Naive thymus-derived CD8-positive, alpha-beta T cell (primary cell): ENCODE measurements at regions not wholly inside any gene's neighbourhood (a gene's known extent, or its start where the extent isn't known, plus 50 kb on each side); places are given as distances from the start of the nearest gene placed in this dataset.

Experiments used
- ATAC-seq, 2 donors: fragments of 150-1000 bp; cut with Tn5 transposase in 1 of 2; sonication (Bioruptor Pico), chemical (Tn5 transposase) in 1 of 2; 1 replicate in 1 of 2; 2 replicates in 1 of 2; pipeline ENCODE4 v1.10.0; 2021; ENCODE audit warnings: mild to moderate bottlenecking in 2 of 2, moderate library complexity in 2 of 2
- POLR2A ChIA-PET: fragments of 350-600 bp; sonication (Branson Sonifier 250); formaldehyde crosslinking; loops from one replicate; lab custom pipeline; 2021; ENCODE audit warnings: antibody characterized with exemption; lab: Charles Lee
- DNase-seq, 10 donors: peaks; one replicate each; pipeline versions ENCODE4 v3.0.0 to v3.0.0-alpha.2; 2020 to 2022
- H3K27ac Mint-ChIP-seq, 10 donors: one replicate each; pipeline ENCODE4 v1.8.0; 2020 to 2022; ENCODE audit warnings: mild to moderate bottlenecking in 10 of 10, mixed read lengths in 10 of 10, moderate library complexity in 4 of 10, inconsistent platforms in 1 of 10
- H3K27me3 Mint-ChIP-seq, 5 donors: one replicate each; pipeline ENCODE4 v1.8.0; 2021 to 2022; ENCODE audit warnings: mixed read lengths in 5 of 5
- H3K36me3 Mint-ChIP-seq, 3 donors: one replicate each; pipeline ENCODE4 v1.8.0; 2020 to 2022; ENCODE audit warnings: mixed read lengths in 3 of 3, mild to moderate bottlenecking in 2 of 3, inconsistent platforms in 1 of 3
- H3K4me1 Mint-ChIP-seq, 4 donors: one replicate each; pipeline ENCODE4 v1.8.0; 2021 to 2022; ENCODE audit warnings: mixed read lengths in 4 of 4
- H3K4me3 Mint-ChIP-seq, 10 donors: one replicate each; pipeline ENCODE4 v1.8.0; 2020 to 2022; ENCODE audit warnings: mild to moderate bottlenecking in 10 of 10, mixed read lengths in 10 of 10, moderate library complexity in 6 of 10, inconsistent platforms in 1 of 10
- H3K9me3 Mint-ChIP-seq, 9 donors: one replicate each; pipeline ENCODE4 v1.8.0; 2020 to 2022; ENCODE audit warnings: mixed read lengths in 9 of 9, mild to moderate bottlenecking in 3 of 9, inconsistent platforms in 1 of 9, moderate library complexity in 1 of 9

DNA sequence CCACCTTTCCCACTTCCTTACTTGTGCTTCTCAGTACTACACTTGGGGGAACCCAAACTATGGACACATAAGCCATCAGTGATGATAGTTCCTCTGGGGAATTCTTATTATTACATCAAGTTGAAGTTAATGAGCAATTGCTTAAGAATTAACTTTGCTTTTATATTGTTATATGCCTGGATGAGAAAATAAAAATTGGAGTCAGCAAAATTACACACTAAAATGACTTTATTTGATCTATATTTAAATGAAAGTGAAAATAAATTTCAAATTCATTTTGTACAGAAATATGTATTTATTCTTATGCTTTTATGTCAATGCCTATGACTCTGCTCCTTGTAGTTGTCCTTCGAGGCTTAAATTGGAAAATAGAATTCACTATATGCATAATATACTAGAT is 149.4 kb upstream of the KCND2 start:
- H3K27me3 Mint-ChIP-seq = no peaks in the 10 kb centered on the region
- POLR2A ChIA-PET = no interaction called here
- no peak overlapping the region for H3K4me3 Mint-ChIP-seq
- DNase-seq = no peak
- H3K4me1 Mint-ChIP-seq = no peaks in the 10 kb centered on the region
- ATAC-seq = no peak
- no peaks in the 10 kb centered on the region for H3K36me3 Mint-ChIP-seq
- peaks cover 0 to 15% (median 4%) of the 10 kb centered on the region in 9 donors for H3K9me3 Mint-ChIP-seq
- no peak overlapping the region for H3K27ac Mint-ChIP-seq

DNA sequence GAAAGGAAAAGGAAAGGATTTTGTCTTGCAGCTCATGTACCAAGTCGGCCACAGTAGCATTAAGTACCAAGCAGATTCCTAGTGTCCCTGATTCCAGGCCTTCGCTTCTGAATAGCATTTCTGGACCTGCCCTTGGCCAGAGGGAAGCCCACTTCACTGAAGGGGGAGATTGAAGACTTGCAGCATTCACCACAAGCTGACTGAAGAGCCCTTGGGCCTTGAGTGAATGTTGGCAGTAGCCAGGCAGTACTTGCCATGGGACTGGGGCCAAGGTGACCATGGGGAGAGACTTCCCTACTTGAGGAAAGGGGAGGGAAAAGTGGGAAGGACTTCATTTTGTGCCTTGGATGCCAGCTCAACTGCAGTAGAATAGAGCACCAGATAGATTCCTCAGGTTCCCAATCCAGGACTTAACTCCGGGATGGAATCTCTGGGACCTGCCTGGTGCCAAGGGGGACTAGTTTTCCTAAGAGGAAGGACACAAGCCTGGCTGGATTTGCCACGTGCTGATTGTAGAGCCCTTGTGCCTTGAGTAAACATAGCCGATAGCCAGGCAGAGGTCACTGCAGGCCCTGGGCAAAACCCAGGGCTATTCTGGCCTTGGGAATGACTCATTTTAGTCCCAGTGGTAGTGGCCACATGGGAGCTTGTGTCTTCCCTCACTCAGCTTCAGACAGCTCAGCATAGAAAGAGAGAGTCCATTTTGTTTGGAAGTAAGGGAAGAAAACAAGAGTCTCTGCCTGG is 141.7 kb upstream of the KCND2 start:
- Mint-ChIP-seq H3K4me1 (no peaks in the 10 kb centered on the region), H3K27me3 (no peaks in the 10 kb centered on the region), H3K36me3 (peaks cover 0 to 26% (median 0%) of the 10 kb centered on the region in 3 donors), H3K27ac (no peak overlapping the region), H3K9me3 (peaks cover 7 to 42% (median 19%) of the 10 kb centered on the region in 9 donors), H3K4me3 (no peak overlapping the region)
- POLR2A ChIA-PET = no interaction called here
- peak in 1 of 10 donors; percentile 50 for DNase-seq
- no peak for ATAC-seq

DNA sequence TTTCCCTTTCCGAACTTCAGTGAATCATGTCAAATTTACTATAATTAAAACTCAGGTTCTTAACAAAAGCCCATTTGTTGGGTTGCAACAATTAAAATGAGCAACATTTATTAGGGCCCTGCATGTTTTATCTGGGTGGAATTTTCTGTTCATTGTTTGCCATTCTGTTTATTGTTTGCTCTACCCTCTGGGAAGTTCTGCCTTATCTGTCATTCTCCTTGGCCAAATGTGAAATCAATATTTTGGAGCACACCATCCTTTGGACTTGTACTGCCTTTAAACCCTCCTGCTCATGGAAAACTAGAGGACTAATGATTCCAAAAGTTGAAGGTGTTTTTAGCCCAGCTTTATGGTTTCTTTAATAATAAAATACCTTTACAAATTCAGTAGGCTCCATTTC is 134.5 kb upstream of the KCND2 start:
- Mint-ChIP-seq H3K4me3 (no peak overlapping the region), H3K4me1 (no peaks in the 10 kb centered on the region), H3K36me3 (no peaks in the 10 kb centered on the region), H3K27ac (no peak overlapping the region), H3K9me3 (peaks cover 0 to 28% (median 10%) of the 10 kb centered on the region in 9 donors), H3K27me3 (no peaks in the 10 kb centered on the region)
- no peak for ATAC-seq
- POLR2A ChIA-PET = no interaction called here
- no peak for DNase-seq

DNA sequence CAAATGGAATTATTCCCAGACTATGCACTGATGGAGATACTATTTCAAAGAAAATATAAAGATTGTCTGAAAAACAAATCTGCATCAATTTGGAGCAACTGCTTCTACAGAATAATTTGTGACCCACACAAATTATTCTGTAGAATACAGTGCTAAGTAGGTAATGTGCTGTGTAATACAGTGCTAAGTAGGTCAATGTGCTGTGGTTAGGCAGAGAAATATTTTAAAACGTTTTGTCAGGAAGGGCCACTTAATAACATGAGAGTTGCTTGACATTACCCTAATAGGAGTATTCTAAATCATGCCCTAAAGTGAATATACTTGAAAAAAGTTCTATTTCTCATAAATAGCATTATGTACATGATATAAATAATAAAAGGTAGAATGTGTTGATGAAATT is 116.5 kb upstream of the KCND2 start:
- no peak for DNase-seq
- no peaks in the 10 kb centered on the region for H3K36me3 Mint-ChIP-seq
- H3K27ac Mint-ChIP-seq = no peak overlapping the region
- H3K4me3 Mint-ChIP-seq = no peak overlapping the region
- H3K27me3 Mint-ChIP-seq = no peaks in the 10 kb centered on the region
- peaks cover 0 to 8% (median 0%) of the 10 kb centered on the region in 9 donors for H3K9me3 Mint-ChIP-seq
- POLR2A ChIA-PET = no interaction called here
- ATAC-seq = no peak
- no peaks in the 10 kb centered on the region for H3K4me1 Mint-ChIP-seq

DNA sequence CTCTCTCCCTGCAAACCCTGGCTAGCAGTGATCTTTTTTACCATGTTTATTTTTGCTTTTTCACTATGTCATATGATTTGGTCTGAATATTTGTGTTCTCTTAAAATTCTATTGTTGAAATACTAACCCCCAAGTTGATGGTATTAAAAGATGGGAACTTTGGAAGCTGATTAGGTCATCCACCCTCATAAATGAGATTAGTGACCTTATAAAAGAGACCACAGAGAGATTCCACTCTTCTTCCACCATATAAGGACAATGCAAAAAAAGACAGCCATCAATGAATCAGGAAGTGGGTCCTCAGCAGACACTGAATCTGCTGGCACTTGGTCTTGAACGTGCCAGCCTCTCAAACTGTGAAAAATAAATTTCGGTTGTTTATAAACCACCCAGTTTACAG is 112.8 kb upstream of the KCND2 start:
- H3K27ac Mint-ChIP-seq = no peak overlapping the region
- POLR2A ChIA-PET = no interaction called here
- no peaks in the 10 kb centered on the region for H3K4me1 Mint-ChIP-seq
- H3K9me3 Mint-ChIP-seq = peaks cover 0 to 16% (median 0%) of the 10 kb centered on the region in 9 donors
- ATAC-seq (no peak), DNase-seq (no peak)
- no peak overlapping the region for H3K4me3 Mint-ChIP-seq
- H3K27me3 Mint-ChIP-seq = no peaks in the 10 kb centered on the region
- no peaks in the 10 kb centered on the region for H3K36me3 Mint-ChIP-seq

DNA sequence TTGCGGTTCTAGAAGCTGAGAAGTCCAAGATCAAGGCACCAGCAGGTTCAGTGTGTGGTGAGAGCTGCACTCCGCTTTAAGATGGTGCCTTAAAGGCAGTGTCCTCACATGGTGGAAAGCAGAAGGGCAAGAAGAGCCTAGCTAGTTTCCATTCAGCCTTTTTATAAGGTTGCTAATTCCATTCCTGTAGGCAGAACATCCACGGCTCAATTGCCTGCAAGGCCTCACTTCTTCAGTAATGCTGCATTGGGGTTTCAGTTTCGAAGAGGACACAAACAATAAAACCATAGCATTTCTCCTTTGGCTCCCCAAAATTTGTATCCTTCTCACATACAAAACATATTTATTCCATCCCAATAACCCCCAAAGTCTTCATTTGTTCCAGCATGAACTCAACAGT is 109.5 kb upstream of the KCND2 start:
- H3K4me3 Mint-ChIP-seq = no peak overlapping the region
- H3K4me1 Mint-ChIP-seq = no peaks in the 10 kb centered on the region
- H3K27me3 Mint-ChIP-seq = no peaks in the 10 kb centered on the region
- no peaks in the 10 kb centered on the region for H3K36me3 Mint-ChIP-seq
- H3K27ac Mint-ChIP-seq = peak overlapping the region in 1 of 10 donors; percentile 7
- H3K9me3 Mint-ChIP-seq = peaks cover 0 to 16% (median 4%) of the 10 kb centered on the region in 9 donors
- POLR2A ChIA-PET = no interaction called here
- ATAC-seq (no peak), DNase-seq (no peak)

DNA sequence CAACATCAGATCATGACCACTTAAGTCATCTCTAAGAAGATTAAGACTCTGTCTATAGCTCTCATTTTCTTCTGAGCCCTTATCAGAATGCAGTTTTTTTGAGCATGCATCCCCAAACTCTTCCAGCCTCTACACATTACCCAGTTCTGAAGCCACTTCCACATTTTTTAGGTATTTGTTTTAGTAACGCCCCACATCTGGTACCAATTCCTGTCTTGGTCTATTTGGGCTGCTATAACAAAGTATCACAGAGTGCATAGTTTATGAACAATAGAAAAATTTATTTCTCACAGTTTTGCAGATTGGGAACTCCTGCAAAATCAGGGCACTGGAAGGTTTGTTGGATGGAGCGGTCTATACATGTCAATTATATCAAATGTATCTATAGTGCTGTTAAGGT is 107.7 kb upstream of the KCND2 start:
- Mint-ChIP-seq H3K36me3 (no peaks in the 10 kb centered on the region), H3K4me3 (no peak overlapping the region), H3K27me3 (no peaks in the 10 kb centered on the region), H3K27ac (no peak overlapping the region), H3K4me1 (no peaks in the 10 kb centered on the region), H3K9me3 (peaks cover 0 to 16% (median 4%) of the 10 kb centered on the region in 9 donors)
- ATAC-seq (no peak), DNase-seq (no peak)
- POLR2A ChIA-PET = no interaction called here

DNA sequence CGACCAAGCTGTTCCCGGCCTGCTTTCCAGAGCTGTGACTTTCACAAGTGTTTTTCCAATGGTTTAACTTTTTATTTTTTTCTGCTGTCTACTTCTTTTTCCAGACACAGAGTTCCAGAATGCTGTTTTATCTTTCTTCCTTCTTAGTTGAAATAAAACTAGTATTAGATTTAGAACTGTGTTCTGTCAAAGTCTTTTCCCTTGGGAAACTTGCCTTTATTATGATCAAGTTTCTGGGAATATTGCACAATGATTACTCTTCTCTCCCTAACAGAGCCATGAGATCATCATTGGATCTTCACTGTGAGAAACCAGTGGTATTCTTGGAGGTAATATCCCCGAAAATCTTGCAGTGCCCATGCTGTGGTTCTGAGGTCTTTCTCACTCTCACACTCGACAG is 104.9 kb upstream of the KCND2 start:
- Mint-ChIP-seq H3K36me3 (no peaks in the 10 kb centered on the region), H3K4me1 (no peaks in the 10 kb centered on the region), H3K9me3 (peaks cover 0 to 10% (median 0%) of the 10 kb centered on the region in 9 donors), H3K4me3 (no peak overlapping the region), H3K27ac (no peak overlapping the region), H3K27me3 (no peaks in the 10 kb centered on the region)
- POLR2A ChIA-PET = no interaction called here
- ATAC-seq (no peak), DNase-seq (no peak)

DNA sequence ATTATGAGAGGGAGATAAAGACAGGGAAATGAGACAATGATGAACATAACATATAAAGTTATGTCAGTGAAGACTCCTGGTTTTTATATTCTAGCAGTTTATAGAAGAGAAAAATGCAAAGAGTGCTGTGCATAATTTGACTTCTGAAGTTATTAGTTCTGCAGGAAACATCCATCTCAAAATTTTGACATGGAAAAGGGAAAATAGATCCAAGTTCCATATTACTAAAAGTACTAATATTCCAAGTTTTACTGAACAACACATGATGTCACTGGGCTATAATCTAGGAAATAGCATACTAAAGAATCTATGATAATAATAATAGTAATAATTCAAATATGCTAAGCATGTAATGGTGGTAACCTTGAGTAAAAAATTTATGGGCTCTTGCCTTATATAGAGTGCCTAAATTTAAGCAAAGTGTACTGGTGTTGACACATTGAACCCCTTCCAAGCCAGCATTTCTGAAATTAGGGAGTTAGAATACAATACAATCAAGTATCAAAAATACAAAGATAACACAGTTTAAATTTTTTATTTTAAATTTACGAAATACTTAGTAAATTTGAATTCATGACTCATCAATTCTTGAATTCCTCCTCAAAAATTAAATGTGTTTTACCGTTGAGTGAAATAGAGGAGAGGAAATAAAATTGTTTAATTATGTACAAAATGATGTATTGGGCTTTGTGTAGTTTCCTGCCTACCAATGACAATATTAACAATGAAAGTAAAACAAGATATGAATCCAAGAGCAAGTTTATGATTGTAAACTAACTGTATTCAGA is 102.8 kb upstream of the KCND2 start:
- DNase-seq (no peak), ATAC-seq (no peak)
- Mint-ChIP-seq H3K9me3 (peaks cover 0 to 6% (median 0%) of the 10 kb centered on the region in 9 donors), H3K27ac (no peak overlapping the region), H3K27me3 (no peaks in the 10 kb centered on the region), H3K4me1 (no peaks in the 10 kb centered on the region), H3K4me3 (no peak overlapping the region), H3K36me3 (no peaks in the 10 kb centered on the region)
- POLR2A ChIA-PET = no interaction called here

DNA sequence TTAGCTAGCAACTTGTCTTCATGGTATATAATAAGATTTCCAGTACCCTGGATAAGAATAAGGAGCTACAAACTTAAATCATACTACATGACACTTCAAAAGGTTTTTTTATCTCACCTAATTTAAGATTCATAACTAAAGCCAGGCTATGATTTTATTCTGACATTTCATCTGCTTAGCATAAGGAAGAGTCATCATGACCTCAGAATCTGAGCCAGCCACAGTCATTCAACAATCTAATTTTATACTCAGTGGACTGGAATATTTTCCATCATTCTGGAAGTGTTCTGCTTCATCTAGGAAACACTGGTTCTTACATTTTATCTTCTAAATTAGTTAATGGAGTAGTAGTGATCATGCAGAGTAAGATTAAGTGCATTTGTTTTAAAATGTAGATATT is 102.1 kb upstream of the KCND2 start:
- Mint-ChIP-seq H3K4me3 (no peak overlapping the region), H3K36me3 (no peaks in the 10 kb centered on the region), H3K27ac (no peak overlapping the region), H3K27me3 (no peaks in the 10 kb centered on the region), H3K4me1 (no peaks in the 10 kb centered on the region), H3K9me3 (peaks cover 0 to 6% (median 0%) of the 10 kb centered on the region in 9 donors)
- POLR2A ChIA-PET = no interaction called here
- ATAC-seq = no peak
- DNase-seq = no peak

DNA sequence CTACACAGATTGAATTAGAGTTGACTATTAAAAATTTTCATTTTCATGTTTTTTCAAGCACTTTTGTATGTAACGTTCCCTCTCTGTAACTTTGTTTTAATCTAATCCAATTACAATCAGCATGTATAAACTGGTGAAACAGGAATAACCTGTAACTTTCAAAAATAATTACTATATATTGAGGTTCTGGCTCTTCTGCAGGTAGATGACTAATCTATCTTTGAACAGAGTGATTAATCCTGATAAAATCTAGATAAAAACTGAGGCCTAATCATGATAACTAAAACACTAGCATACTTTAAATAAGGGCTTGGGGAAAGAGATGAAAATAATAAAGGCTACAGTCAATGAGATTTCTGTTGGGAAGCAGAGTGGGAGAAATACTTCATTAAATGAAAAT is 101.6 kb upstream of the KCND2 start:
- Mint-ChIP-seq H3K36me3 (no peaks in the 10 kb centered on the region), H3K4me3 (no peak overlapping the region), H3K4me1 (no peaks in the 10 kb centered on the region), H3K27me3 (no peaks in the 10 kb centered on the region), H3K27ac (no peak overlapping the region), H3K9me3 (peaks cover 0 to 6% (median 0%) of the 10 kb centered on the region in 9 donors)
- POLR2A ChIA-PET = no interaction called here
- DNase-seq (no peak), ATAC-seq (no peak)

DNA sequence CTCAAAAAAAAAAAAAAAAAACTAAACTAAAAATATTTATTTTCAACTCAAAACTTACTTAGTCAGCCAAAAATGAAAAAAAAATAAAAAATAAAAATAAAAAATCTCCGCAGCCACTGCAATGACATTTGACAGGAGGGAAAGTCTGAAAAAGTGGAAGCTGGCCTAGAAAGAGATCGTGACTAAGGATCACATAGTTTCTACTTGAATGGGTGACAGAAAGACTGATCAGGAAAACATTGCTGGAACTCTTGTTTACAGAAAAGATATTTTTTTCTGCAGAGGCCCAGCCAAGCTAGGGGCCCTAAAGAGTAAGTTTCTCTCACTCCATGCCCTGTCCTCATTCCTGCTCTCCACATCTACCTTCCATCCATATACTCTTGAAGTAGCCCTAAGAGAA is 92.8 kb upstream of the KCND2 start:
- Mint-ChIP-seq H3K4me3 (no peak overlapping the region), H3K4me1 (no peaks in the 10 kb centered on the region), H3K27ac (no peak overlapping the region), H3K9me3 (peaks cover 0 to 14% (median 6%) of the 10 kb centered on the region in 9 donors), H3K27me3 (no peaks in the 10 kb centered on the region), H3K36me3 (no peaks in the 10 kb centered on the region)
- DNase-seq = no peak
- ATAC-seq = no peak
- POLR2A ChIA-PET = no interaction called here

DNA sequence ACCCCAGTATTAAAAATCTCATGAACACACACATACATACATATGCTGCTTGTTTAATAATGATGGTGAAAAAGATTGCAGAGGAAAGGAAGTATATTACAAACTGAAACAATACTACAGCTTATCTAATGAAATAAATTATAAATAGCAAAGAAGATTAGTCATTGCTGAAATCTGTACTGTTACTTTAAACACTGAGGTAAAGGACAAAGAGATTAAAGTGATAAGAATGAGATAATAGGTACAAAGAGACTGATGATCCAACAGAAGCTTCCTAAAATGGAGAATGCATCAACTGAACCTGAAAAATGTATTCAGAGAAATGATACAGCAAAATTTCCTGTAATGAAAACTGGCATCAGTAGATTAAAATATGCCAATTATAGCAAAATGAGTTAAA is 91.5 kb upstream of the KCND2 start:
- no peaks in the 10 kb centered on the region for H3K36me3 Mint-ChIP-seq
- H3K4me3 Mint-ChIP-seq = no peak overlapping the region
- no peak overlapping the region for H3K27ac Mint-ChIP-seq
- ATAC-seq = no peak
- H3K9me3 Mint-ChIP-seq = peaks cover 0 to 14% (median 6%) of the 10 kb centered on the region in 9 donors
- POLR2A ChIA-PET = no interaction called here
- no peak for DNase-seq
- no peaks in the 10 kb centered on the region for H3K27me3 Mint-ChIP-seq
- no peaks in the 10 kb centered on the region for H3K4me1 Mint-ChIP-seq
